Fibroblast of skin of right quadriceps (primary cell): ENCODE measurements at regions not wholly inside any gene's neighbourhood (a gene's known extent, or its start where the extent isn't known, plus 50 kb on each side); places are given as distances from the start of the nearest gene placed in this dataset.
"Not testable (repeated sequence)": the region's sequence is repeated elsewhere in the genome, so short reads cannot be mapped to it uniquely, and the experiment has no call there.

Experiments used
- DNase-seq: peaks from one replicate; pipeline ENCODE4 v3.0.0-alpha.2; 2013

DNA sequence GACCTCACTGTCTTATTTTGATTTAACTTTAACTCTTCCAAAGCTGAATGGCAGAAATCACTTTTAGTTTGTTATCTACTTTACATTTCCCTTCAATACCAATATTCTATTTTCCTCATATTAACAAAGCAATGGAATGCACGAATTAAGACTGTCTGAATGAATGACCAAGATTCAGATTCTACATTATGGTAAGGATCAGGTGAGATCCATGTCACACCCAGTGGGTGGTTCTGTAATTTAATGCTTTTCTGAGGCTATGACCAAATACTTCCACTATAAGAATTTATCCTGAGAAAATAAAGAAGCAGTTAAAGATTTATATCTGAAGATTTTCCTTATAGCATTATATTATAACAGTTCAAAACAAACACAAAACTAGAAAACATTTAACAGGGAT, 90.2 kb upstream of the NUPR2 start:
- DNase-seq = no peak

DNA sequence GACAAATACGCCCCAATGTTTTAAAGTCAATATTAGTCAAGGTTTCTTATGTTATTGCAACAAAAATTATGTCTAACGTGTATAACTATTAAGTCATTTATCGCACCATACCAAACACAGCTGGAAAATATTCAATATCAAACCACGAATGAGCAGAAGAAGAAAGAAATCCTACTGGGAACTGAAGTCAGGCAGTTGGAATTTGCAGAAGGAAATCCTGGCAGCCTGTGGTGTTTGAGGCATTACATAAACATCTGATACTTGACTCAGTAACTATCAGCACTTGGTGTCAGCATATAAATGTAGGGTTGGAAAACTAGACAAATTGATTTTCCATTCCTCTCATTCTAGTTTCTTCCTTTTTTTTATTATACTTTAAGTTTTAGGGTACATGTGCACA, 83.4 kb upstream of the NUPR2 start:
- no peak for DNase-seq

DNA sequence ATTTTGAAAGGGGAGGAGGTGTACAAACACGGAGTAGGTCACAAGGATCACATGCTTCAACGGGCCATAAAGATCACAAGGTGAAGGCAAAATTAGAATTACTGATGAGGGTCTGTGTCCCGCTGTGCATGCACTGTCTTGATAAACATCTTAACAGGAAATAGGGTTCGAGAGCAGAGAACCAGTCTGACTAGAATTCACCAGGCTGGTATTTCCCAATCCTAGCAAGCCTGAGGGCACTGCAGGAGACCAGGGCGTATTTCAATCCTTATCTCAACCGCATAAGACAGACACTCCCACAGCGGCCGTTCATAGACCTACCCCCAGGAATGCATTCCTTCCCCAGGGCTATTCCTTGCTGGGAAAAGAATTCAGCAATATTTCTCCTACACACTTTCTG, 80.0 kb upstream of the NUPR2 start:
- DNase-seq = not testable (repeated sequence)

DNA sequence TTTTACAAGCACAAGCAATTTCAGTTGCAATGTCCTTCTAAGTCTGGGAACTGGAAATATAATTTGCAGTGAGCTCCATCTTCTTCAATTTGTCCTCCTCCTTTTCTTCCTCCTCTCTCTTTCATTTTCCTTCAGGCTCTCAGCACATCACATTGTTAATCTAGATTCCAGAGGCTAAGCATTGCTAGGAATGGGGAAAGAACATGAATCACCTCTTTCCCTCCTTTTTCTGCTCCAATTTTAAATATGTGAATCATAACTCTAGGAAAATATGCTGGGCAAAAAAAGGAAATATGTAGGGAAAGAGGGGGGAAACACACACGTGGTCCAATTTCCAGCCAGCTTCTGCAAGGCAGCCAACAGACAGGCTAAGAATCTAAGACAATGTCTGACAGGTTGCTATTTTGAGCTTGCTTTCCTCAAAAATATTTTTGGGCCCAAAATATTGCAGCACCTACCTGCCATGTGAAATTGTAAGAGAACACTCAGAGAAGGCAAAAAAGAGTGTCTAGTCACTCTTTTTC, 72.7 kb upstream of the NUPR2 start:
- no peak for DNase-seq

DNA sequence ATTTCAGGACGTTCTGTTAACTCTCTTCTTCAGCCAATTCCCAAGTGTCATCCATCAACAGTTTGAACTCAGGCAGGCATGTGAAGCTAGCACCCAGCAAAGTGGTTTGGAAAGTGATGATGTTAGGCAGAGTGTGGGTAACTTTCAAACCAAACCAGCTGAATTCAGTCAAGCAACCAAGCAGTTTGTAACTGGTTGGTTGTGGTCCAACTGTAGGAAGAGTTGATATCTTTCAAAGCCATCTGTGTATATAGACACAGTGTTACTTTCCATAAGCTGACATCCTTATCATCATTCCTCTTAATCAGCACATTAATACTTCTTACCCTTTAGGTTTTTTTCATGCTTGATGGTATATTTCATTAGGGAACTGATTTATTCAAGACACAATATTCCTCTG, 72.2 kb upstream of the NUPR2 start:
- no peak for DNase-seq

DNA sequence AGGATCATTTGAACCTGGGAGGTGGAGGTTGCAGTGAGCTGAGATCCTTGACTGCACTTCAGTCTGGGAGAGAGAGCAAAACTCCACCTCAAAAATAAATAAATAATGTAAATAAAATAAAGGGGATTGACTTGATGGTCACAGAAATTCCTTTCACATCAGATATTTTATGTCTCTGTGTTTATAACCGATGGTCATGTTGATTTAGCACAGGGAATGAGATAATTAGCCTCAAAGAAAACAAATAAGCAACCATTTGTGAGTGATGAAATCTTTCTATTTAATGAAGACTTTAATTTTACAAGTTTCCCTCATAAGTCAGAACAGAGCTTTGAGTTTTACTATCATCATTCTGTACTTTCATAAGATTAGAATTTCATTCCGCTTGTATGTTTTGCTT, 64.8 kb upstream of the NUPR2 start:
- no peak for DNase-seq

DNA sequence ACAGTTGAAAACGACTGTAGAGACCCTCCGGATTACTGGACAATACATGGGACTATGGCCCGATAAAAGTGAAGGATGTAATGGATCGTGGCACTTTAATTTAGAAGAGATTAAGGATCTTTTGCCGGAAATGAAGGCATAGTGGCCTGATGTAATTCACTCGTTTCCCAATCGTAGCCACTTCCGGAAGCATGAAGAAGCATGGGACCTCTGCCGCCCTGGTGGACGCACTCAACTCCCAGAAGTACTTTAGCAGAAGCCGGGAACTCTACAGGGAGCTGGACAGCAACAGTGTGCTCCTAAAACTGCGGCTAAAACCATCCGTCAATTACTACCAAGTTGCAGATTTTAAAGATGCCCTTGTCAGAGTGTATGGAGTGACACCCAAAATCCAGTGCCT, 59.6 kb upstream of the NUPR2 start:
- no peak for DNase-seq

DNA sequence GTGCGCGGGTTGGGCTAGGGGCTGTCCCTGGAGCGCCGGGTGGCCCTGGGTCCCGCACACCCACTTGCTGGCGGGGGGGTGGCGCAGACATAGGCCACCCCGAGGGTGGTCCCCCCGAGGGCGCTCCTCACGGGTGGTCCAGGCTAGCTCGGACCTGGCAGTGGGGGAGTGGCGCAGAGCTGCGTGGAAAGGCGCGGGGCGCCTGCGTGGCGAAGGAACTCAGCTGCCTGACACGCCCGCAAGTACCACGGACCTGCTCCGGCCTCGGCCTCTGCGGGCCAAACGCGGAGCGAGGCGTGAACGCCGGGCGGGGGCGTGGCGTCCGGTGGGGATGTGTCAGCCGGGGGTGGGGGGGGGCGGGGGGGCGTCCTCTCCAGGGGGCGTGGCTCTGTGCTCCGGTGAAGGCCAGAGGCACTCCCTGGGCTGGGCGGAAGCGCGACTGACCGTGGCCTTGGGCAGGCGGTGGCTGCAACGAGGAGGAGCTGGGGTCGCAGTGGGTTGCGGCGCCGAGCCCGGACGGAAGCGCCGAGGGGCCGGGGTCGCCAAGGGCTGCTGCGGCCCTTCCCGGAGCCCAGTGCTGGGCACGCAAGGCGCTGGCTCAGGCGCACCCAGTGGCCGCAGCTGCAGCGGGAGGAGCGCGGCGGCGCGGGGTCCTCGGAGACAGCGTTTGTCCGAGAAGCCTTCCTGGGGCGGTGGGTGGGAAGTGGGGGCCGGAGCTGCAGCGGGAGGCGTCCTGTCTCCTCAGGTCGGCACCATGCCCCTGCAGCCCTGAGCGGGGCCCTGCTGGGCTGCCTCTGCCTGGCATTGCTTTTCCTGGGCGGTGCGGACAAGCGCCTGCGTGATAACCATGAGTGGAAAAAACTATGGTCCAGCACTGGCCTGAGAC, 58.9 kb upstream of the NUPR2 start:
- DNase-seq = no peak

DNA sequence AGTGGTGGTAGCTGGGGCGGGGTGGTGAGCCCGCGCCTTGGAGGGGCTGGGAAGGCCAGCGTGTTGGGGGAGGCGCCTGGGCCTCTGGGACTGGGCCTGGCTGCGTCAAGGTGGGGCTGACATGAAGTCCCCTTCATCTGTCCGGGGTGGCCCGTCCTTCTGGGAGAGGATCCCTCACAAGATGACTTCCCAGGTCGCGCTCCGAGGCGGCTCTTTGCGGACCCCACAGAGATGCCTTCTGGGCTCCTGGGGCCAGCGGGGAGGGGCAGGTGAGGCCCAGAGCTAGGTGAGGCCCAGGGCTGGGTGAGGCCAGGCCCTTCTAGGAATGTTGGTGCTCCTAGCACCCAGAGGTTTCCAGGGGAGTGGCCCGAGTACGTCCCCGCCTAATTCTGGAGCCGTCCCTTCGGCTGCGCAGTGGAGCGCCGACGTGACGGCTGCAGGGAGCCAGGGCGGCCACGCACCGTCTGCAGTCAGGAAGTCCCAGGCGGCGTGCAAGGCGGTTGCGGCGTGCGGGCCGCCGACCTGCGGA, 58.2 kb upstream of the NUPR2 start:
- DNase-seq = no peak
